Renal pelvis (tissue), 1 donor: ENCODE measurements at regions not wholly inside any gene's neighbourhood (a gene's known extent, or its start where the extent isn't known, plus 50 kb on each side); places are given as distances from the start of the nearest gene placed in this dataset.

Source experiments
- DNase-seq: peaks from one replicate; pipeline ENCODE4 v3.0.0-alpha.2; 2013

DNA sequence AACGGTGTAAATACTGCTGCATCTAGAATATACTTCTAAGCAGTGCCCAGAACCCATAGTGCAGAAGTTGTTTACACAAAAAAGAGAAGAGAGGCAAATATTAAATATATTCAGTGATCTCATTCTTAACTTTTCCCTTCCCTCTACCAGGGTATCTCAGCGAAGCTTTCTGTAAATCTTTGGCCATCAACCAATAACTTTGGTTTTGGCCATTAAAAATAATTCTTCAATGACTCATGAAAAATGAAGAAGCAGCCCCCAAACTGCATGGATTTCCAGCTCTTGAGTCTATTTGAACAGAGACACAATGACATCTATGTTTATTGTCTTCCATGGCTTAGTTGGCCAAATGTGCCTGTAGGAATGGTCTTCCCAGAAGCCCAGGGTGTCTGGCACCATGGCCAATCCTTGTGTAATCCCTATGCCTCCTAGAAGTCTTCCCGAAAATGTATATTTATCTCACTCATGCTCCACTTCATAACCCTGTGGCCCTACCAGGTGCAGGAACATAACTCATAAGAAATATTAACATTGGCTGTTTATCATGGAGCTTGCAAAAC is 646.6 kb downstream of the TOX3 start:
- no peak for DNase-seq

DNA sequence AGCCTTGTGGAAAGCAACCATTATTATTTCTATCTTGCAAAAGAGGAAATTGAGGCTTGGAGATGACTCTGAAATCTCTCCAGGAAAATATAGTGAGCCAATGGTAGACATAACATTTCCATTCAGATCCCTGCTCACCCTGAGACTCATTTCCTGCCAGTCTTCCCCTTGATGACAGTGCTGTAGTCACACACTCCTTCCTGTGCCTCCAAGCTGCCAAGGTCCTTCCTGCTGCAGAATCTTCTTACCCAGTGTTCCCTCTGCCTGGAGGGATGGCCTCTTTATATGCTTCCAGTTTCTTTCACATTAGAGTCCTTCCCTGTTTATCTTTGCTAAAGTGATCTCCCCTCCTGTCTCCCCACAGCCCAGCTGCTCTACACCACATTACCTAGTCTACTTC is 648.1 kb downstream of the TOX3 start:
- DNase-seq, result no peak

DNA sequence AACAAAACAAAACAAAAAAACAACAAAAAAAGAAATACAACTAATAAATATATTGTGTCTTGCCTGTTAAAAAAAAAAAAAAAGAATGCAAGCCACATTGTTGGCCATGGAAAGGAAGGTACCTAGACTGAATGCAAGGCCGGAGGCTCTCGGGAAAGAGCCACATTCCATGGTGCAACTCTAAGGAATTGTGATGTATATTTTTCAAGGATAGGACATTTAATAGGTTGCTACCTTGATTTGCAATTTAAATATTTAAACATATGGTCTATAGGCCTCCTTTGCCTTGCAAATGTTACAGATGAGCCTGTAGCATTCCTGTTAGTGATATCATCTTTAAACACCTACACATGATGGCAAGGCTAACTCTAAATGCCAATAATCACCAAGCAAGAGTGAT is 650.9 kb downstream of the TOX3 start:
- DNase-seq, result no peak

DNA sequence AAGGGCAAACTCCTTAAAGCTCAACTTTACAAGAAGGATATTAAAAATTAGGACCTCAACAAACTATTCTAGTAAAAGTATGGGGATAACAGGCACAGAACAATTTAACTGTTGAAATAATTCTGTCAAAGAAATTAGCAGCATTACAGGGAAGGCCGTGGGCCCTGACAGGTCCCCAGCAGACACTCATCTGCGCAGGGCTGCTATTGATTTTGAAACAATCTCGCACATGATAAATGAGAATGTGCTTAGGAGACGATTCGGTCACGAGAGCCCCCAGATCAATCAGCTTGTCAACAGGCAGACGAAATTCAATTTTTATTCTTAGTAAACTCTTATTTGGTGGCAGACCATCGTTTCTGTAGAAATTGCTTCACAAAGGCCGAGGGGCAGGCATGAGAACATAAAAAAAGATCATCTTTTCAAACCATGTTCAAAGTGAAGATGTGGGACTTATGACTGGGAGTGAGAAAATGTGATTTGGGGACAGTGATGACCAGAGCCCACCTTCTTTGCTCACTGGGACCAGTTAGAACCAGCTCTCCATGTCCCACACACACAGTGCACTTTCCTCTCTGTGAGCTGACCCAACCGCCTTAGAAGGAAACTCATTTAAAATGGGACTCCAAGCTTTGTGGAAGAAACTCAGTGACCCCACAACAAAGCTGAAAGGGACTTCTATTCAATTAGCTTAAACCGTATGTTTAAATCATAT is 654.5 kb downstream of the TOX3 start:
- no peak for DNase-seq

DNA sequence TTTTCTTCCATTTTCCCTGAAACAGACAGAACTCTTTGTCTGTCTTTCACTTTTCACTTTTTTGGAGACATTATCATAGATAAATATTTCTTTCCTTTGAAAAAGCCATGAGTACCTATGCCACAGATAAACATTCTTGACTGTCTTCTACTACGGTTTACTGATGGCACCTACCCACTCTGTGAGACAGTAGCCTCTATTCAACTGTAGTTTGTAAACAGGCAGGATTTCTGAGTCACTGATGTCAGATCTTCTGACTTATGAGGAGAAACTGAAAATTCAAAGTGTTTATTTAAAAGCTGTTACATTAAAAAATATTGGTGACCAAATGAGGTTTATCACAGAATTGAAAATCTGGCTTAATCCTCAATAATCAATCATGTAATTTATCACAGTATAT is 658.4 kb downstream of the TOX3 start:
- DNase-seq, result no peak

DNA sequence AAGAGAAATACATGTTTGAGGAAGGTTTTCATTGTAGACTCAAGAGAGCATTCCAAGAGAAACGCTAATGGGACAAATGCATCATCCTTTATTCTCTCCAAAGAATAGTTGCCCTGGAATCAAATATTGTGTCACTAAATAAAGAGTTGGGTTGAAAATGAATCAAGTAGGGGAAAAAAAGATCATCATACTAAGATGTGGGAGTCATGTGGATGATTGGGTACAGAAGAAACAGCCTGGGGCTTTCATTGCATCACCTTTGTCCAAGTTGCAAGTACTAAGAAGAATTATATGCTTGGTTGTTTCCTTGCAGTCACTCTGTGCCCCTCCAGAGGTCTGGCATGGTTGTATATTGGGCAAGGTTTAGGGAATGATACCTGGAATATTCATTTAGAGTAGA is 658.9 kb downstream of the TOX3 start:
- no peak for DNase-seq

DNA sequence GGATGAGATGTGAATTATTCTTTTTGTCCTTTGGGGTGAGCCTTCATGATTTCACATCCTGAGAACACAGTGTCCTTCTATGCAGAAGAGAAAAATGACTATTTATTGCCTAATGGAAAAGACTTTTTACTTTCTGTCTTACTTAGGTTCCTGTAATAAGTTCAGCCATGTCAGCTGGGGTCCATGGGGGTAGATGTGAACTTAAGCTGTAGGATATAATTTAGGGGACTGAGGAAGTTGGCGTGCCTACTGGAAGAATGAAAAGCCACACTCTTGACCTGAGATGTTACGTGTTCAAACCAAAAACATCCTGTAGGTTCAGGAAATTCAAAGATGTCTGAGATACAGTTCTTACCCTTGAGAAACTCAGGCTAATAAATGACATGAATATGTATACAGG is 660.5 kb downstream of the TOX3 start:
- no peak for DNase-seq

DNA sequence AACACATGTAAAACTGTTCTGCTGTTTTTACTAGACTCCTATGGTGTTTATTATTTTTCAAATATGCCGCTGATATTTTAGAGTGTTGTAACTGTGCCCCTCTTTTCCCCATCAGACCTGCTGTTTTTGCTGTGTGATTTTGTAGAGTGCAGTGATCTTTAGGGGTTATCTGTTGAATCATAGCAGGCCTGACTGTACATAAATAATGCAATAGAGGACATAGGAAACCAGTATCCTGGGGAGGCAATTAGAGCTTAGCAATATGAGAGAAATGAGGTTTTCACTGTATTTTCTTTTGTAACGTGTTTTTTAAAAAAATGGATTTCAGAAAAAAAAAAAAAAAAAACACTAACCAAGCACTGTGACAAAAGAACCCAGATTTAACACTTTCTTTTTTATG is 662.2 kb downstream of the TOX3 start:
- no peak for DNase-seq

DNA sequence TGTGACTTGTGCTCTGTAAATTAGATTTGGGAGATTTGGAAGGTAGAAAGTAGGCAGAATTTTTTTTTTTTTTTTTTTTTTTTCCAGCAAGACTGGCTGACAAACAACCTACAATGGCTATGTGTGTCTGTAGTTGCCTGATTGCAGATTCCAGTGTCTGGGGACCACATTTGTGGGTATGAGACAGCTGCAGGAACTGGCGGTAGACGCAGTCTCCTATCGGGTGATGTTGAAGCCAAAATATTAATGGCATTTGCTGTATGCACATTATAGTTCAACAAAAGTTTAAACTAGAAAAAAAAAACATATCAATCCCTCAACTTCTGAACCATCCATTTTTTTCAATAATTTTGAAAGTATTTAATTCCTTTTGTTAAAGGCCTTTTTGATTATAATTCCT is 665.2 kb downstream of the TOX3 start:
- DNase-seq, result no peak

DNA sequence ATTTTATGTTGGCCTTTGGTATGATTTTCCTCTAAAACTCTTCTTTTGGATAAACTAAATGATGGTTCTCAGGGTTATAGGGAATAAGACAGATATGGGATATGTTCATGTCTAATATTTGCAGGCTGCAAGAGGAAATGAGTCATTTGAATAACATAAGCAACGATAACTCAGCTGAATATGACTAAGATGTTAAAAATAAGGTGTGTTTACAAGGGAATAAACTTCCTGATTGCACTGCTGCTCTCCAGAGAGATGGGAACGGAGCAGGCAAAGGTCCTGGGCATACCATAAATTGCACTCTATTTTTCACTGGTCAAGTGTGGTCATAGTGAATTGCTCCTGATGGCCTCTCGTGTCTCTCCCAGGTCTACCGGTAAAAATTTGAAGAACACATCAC is 666.2 kb downstream of the TOX3 start:
- DNase-seq, result no peak

DNA sequence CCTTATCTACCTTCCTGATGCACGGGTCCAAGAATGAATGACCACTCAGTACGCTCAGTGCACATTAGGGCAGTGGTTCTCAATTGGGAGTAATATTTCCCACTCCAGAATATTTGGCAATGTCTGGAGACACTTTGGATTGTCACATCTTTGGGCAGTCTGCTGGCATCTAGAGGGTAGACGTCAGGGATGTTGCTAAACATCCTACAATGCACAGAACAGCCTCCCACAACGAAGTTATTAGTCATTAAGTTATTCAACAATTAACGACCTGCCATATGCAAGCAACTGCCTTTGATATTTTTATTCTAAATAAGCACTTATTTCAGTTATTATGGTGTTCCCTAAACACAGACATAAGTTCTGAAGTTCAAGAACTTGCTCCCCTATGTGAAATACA is 669.3 kb downstream of the TOX3 start:
- DNase-seq, result no peak

DNA sequence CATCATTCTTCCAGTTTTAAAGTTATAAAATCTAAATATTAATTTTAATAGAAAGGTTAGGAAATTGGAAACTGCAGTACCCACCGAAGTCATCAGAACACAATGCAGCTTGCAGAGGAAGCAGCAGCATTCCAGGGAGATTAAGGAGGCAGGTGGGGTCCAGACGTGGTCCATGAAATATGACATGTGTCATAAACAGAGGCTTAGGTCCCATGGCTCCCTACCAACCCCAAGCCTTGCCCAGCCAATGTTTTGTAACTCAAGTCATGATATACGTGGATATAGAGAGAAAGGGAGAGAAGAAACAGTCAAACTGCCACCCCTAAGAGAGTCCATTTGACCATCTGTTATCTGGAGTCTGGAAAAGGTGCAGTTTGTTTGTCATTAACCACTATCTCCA is 670.0 kb downstream of the TOX3 start:
- DNase-seq, result no peak

DNA sequence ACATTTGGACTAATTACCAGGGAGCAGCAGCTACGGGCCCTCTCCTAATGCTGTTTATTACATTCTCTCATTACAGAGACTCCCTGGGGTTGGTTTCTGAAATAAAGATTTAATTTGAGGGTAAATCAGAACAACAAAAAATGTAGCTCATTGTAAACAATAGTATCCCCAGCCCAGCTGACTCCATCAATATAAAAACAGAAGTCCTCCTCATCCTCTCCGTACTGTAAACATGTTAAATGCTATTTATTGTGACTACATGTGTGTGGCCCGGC is 670.4 kb downstream of the TOX3 start:
- no peak for DNase-seq

DNA sequence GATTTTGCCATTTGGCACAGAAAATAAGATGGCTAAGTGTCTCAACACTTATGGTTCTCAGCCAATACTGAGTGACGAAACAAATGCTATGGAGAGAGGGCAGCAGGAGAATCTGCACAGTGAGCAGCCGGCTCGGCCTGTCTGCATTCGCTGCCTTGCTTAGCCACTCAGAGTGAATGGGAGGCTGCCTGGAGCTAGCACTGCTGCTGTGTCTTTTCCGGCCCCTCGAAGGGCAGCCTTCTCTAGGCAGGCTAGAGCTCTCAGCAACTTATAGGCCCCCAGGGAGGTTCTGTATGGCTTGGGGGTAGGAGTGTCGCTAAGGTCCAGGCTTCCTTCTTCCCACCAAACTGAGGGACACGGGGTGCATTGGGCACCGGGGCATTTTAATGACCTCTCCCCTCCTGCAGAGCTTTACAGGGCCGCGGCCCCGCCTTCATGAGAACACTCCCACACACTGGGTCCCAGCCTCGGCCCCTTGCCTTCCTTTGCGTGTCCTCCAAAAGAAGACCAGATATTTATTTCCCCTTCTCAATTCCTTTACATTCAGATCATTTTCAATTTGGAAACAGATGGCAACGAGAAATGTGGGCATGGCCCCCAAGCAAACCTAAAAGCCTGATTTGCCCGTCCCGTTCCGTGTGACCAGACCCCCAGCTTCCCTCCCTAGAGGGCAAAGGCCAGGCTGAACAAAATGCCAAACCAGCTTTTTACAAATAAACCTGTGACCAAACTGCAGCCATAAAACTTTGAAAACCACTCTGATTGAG is 670.9 kb downstream of the TOX3 start:
- no peak for DNase-seq

DNA sequence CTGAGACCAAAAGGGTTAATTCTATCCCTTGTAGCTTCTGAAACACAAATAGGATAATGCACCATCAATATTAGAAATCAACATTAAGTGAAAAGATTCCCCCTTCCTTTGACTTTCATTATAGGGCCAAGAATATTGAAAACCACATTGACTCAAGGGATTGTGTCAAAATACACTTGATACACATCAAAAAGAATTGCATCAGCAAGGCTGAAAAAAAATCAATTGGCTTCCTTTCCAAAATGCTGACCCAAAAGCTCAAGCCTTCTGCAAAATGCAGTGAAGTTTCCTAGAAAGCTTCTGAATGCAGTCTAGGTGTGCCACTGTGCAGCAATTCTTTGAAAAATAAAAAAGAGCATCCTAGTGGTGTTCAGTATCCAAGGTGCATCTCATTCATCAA is 674.4 kb downstream of the TOX3 start:
- no peak for DNase-seq

DNA sequence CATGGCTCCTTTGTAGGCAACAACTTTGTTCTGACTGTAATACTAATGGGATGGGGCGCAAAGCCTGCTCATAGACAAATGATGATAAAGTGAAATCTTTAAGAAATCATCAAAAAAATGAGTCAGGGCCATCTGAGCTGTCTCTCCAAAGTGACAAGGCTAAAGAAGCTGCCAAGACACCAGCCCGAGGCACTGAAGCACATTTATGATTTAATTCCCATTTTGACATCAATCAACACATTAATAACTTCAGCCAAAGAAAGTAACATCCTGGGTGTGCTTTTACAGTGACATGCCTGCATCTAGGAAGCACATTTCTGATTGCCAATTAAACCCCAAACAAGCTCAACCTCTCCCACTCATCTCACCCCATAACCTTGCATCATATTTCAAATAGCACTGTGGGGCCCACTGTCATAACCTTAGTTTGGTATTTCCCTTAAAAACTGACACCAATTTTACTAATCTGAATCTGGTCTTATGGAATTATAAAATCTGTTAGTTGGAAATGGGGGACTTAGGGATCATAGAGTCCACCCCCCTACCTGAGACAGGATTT is 676.6 kb downstream of the TOX3 start:
- DNase-seq, result no peak

DNA sequence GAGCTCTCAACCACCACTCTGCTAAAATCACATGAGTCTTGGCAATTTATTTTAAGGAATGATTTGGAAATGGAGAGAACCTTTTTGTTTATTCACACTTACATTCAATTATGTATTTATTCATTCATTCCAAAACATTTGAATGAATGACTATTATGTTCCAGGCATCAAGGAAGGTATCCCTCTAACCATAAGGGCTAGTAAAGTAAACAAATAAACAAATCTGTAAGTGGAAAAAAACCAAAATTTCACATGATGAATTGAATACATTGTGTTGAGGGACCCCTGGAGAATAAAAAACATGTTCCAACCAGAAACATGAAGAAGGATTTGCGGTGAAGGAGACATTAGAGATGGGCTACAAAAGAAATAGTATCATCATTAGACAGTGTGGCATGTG is 677.8 kb downstream of the TOX3 start:
- no peak for DNase-seq

DNA sequence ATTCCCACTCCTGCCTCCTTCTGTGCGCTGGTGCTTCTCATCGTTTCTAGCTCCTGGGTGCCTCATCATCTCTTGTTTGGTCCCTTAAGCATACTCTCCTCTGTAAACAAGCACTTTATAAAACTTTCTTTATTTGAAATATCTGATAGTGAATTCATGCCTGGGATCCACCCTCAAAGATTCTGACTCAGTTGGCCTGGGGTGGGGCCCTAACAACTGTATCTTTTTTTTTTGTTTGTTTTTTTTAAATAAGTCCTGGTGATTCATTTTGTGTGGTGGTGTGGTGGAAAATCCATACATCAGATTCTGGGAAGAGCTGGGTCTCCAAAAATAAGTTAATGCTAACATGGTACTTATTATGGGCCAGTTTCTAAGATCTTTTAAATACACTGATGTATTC is 678.3 kb downstream of the TOX3 start:
- no peak for DNase-seq

DNA sequence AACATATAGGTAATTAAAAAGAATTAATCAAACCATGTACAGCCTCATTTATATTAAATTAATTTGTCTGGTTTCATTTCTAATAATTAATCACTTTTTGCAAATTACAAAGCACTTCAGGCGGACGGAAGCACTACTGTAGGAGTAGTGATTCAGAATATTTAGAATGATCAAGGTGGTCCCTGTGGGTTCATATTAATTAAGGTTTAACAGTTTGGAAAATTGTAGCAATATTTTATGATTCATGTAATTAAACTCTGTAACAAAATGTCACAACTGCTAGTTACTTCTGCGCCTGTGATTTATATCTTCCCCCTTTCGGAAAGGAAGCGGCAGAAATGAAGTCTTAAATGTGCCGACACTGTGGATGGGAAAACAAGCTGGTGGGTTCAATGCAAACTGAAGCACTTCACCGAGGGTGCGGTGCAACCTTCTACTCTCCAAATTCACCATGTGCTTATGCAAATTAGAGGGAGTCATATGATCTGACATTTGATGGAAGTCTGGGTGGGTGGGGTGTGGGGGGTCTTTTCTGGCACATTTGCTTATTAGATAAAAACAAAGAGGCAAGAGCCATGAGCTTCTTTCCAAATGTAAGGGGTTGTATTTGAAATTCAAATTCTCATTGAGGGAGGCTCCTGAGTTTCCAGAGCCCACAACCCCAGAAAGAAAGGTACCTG is 679.4 kb downstream of the TOX3 start:
- DNase-seq, result no peak

DNA sequence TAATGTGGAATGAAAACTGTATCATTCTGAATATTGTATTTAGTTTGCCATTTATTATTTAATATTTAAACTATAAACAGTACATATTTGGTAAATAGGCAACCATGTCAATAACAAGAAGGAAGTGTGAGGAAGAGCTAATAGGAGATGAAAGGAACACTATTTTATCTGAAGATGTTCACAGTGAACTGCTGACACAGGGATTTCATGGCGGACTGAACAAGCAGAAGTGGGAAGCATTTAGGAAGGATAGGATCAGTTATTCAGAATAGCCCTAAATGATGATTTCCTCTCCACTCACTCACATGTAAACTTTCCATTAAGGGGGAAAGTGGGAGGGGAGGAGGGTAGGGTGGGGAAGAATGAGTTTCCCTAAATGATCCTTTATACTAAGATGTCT is 682.4 kb downstream of the TOX3 start:
- no peak for DNase-seq

DNA sequence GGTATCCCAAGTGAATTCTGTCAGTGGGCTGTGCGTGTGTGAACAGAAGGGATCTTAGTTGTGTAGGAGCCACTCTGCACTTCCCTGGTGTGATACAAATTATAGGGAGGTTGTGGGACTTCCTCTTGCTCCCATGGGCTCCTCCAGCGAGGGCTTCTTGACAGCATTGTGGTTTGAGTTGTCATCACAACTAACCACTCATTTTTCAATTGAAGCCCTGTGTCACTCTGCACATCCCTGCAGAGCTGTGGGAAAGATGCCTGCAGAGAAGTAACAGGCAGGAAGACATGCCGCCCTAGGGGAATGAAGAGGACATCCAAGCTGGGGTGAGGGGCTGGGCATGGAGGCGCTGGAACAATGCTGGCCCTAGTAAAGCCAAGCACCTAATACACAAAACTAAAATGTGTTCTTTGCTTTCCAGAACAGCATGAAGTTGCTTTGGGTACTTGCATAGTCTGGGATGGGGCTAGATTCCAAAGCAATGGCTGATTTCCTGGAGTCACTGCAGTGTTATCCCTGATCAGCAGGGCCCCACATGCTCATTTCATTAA is 692.5 kb downstream of the TOX3 start:
- no peak for DNase-seq

DNA sequence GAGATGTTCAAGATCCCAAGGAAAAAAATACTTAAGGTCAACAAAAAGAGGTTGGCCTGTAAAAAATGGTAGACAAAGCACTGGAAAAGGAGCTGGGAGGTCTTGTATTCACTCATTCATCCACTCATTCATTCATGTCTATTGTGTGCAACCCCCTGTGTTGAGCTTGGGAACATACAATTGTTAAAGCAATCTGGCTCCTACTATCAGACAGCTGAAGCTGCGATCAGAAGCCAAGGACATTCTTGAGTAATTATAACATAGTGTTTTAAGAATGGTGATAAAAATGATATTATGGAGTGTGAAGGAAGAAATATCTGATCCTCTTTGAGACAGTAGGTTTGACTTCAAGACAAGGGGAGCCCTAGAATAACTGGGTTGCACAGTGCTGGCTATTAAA is 693.4 kb downstream of the TOX3 start:
- DNase-seq, result no peak

DNA sequence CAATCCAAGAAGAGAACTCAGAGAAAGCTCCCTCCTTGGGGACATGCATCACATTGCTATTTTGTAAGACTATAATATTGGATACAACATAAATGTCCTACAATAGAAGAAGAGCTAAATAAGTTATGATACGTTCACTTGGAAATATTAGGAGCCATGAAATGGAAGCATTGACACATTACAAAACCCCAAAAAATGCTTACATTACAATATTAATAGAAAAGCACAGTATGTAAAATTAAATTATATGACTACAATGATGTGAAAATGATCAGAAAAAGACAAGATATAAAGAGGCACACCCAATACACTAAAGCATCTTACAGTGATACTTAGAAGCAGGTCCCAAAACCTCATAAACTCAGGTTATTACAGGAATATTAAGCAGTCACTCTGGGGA is 694.1 kb downstream of the TOX3 start:
- DNase-seq, result no peak
